Ammon's horn (tissue), 1 donor: ENCODE measurements at regions not wholly inside any gene's neighbourhood (a gene's known extent, or its start where the extent isn't known, plus 50 kb on each side); places are given as distances from the start of the nearest gene placed in this dataset.

Source experiments
- DNase-seq: peaks from one replicate; pipeline ENCODE4 v3.0.0-alpha.2; 2016; ENCODE audit warnings: low spot score

DNA sequence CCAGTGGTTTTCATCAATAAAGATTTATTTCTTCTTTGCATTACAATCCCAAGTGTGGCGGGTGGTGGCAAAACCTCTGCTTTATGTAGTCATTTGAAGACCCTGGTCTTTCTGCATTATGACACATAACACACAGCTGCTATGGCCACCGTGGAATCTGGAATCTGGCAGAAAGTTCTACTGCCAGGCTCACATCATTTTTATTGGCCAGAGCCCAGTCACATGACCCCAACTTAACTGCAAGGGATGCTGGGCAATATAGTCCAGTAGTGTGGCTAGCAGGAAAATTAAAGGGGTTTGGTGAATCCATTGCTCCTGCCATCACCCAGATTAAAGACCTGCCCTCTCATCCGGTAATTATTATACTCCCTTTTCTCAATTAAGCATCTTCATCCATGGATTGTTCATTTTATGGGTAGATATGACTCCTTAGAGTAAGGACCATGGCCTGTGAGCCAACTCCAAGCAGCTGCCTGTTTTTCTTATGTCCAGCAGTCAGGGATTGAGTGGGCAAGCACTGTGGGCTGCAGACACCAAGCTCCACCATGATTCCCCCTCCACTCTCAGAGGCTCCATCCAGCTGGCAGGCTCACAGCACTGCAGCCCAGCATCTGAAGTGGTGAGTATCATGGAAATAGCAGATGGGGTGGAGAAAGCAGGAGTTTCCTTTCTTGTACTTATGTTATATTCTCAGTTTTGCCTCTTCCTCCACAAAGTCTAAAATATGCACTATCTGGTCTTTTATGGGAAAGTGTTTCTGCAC, 1030.7 kb downstream of the AACS start:
- DNase-seq: no peak

DNA sequence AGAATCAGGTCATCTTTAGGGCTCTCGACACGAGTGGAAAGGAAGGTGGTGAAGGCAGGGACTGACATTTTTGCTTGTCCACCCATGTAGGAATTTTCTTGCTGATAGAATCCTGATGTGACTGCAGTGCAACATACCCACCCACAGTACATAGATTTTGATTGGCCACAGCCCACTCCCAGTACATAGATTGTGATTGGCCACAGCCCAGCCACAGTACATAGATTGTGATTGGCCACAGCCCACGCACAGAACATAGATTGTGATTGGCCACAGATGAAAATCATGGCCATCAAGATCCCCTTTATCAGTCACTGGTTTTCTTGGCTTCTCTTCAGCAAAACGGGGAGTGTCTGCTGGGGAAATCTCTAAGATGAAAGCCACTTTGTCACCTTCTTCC, 1041.5 kb downstream of the AACS start:
- no peak for DNase-seq

DNA sequence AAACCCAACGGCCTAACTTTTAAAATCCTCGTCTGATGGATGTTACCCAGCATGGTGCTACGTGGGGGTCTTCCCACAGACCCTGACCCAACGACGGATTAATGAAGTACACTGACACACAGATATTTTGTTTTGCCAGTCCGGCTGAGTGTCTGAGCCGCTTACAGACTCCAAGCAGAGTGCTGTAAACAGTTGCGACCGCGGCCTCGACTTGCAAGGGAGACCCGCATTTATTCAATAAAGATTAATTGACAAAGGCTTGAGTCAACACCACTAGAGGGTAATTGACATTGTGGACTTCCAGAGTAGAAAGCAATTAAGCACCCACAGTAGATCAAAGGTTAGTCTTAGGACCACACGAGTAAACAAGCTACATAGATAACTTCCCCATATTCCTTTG, 1042.4 kb downstream of the AACS start:
- DNase-seq: no peak

DNA sequence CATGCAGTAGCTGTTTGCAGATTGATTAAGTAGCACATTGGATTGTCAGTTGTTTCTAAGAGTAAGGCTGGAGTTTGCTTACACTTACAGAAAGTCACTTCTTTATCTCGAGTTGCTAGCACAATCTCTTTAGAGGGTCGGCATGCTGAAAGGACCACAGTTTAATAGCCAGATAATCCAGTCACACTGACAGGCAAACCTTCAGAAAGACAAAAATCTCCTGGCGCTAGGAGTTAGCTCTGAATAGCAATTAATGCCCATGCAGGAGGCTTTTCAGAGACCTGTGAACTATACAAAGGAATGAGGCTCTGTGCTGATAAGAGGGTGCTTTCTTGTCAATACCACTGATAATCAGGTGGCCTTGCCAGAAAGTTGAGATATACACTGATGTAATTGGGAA, 1043.0 kb downstream of the AACS start:
- DNase-seq: no peak

DNA sequence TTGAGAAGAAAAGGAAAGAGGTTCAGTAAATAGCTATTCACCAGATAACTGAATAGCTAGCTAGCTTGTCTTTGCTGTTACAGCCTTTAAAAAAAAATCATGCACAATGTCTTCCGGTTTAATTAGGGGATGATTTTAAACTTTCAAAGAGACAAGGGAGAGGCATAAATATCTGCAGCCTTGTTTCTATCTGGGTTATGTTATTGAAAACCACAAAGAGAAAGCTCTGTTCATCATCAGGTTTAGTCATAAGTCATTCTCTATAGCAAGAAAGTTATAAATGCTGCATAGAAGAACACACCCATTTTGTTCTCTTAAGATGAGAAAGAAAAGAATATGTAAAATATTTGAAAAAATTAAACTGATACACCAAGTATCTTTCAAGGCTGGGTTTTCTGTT, 1046.9 kb downstream of the AACS start:
- no peak for DNase-seq

DNA sequence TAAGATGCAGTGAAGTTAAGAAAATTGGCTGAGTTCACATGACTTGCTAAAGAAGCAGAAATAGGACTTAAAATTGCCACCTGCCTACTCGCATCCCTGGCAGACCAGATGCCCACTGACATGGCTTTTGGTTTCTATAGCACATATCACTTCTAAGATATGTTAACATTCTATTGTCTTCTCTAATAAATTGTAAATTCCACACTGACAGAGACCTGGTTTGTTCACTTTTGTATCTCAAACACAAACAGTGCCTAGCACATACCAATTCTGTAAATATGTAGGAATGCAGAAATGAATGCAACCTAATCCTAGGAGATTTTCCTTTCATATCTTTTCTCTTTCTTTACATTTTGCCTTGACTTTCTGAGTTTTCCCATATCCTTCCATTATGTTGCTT, 1047.6 kb downstream of the AACS start:
- DNase-seq: no peak

DNA sequence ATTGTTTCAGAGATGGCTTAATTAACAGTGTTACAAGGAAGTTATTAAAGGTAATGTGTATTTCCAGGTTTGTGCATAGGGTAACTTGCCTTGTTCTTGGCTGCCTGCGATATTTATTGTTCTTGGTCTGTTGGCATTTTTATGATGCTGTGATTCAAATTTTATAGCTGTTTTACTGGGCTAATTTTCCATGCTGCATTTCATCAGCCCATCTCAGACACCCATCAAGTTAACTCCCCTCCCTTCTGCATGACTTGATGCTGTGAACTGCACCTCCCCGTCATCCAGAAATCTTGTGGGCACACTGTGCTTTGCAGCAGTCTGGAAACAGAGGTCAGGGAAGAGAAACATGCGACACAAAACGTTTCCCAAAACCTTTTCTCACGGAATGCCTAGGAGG, 1049.2 kb downstream of the AACS start:
- no peak for DNase-seq

DNA sequence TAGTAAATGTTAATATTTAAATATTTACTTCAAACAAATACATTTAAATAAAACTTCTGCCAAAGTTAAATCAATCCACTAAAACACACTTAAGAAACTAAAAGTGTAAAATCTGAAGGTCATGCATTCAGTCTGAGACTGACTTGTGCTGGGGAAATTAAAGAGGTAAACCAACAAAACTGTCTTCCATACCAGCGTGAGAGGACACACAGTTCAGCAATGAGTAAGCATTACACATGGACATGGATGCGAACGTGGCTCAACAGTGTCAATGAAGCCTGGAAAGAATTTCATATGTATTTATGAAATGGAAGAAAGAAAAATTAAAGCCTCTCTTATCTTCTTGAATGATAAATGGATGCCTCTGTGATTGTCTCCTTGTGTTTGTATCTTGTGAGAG, 1052.3 kb downstream of the AACS start:
- no peak for DNase-seq

DNA sequence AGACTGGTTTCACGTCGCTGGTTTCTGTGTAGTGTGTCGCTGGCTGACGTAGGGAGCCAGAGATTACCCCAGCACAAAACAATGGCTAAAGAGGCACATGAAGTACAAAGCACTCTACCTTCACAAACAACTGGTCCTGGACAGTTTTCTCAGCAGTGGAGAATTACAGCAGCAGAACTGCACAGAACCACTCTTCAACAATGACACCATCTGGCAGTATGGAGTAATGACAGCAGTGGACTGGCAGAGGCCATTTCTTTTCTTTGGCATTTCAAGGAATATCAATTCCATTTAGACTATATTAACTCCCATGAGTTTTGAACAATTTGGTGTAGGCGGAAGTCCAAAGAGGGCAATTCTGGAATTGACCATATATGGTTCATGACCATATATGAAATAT, 1074.1 kb downstream of the AACS start:
- DNase-seq: no peak

DNA sequence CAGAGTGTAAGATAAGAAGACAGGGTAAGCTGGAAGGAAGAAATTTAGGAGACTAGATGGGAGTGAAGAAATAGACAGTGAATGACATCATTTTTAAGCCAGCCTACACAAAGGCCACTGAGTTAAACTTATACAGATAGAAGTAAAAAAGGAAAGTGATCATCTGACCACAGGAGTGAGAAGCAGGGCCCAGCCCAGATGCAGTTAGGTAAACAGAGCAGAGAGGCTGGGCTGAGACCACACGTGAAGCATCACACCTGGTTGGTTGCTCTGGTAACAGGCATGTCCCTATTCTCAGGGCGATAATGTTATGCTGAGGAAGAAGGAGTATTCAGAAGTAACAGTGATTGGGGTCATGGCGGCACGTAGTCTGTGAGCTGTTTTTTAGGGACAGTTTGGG, 1079.4 kb downstream of the AACS start:
- DNase-seq: no peak

DNA sequence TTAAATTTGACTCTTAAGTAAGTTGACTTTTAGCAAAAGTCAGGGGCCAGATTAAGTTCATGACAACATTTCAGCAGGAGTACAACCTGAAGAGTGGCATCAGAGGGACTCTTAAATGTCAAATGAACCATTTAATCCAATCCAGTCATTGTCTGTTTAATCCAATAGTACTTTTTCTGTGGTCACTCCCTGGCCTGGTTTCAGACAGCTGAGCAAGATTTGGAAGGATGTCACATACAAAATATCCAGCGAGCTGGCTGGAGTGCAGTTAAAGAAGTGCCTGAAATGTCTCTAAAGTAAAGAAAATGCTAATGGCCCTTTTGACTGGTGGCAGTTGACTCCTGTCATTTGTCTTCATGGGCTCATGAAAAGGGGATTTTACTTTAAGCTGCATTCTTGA, 1082.1 kb downstream of the AACS start:
- DNase-seq: no peak

DNA sequence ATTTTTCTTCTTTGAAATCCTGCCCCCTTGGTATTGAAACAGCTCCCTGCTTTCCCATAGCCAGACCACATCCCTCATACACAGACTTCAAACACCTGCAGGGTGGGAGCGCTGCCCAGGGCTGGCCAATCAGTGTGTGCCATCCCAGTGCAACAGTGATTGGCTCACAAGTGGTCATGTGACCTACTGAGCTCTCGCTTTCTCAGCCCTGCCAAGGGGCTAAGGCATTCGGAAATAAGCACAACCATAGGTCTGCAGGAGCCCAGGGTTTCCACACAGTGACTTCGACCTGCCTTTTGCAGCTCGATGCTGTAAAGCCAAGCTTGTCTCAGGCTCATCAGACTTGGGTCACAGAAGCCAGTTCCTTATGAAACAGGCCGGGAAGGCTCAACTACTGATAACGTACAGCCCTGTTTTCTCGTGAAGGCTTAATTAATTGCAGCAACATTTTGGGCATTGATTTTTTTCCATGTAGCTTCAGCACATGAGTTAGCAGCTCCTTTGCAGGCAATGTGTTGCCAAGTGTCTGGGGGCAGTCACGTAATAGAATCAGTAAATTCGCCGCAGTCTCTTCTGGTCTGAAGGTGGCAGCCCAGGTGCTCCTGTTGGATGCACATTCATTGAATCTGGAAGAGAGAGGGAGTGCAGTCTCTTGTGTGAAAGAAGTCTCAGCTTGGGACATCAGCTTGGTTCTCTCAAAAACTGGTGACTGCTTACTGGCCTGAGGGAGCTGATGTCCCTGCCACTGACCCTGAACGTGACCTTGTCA, 1091.8 kb downstream of the AACS start:
- DNase-seq: peak; percentile 47

DNA sequence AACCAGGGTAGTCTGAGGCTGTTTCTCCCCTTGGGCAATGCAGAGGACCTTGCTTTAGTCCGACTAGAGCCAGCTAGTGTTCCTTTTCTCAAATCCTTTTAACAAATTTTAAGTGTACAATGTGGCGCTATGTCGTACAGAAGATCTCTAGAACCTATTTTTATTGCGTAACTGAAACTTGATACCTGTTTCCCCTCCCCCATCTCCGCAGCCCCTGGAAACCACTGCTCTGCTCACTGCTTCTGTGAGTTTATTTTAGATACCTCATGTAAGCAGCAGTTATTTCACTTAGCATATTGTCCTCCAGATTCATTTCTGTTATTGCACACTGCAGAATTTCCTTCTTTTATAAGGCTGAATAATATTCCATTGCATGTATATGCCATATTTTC, 1092.3 kb downstream of the AACS start:
- no peak for DNase-seq

DNA sequence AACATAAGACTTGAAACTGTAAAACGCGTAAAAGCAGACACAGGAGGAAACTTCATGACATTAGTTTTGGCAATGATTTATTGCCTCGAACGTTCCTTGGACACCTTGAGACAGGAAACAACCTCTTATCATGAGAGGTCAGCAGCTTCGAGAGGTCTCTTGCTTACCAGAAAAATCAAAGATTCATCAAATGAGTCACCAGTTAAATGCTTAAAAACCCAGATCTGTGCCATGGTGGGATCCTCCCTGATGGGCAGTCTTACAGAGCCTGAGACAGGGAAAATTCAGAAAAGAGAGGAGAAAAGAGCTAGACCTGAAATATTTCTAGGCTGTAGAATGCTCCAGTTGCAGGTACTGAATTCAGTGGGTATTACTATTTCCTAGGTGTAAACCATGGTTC, 1093.9 kb downstream of the AACS start:
- no peak for DNase-seq

DNA sequence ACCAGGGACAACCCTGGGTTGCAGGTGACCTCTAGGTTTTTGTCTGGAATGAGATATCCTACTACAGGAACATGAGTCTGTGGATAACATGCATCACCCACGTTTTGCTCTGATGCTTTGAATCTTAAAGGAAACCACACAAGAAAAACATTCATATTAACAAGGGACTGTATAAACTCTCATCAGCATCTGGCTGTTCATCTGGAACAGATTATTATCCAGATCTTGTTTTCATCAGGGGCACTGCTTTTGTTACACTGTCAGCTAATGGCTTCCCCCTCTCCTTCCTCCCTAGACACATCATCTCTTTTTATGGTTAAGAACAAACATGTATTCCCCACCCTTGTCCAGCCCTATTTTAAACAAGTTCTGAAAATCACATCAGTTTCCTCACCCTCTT, 1095.7 kb downstream of the AACS start:
- DNase-seq: no peak

DNA sequence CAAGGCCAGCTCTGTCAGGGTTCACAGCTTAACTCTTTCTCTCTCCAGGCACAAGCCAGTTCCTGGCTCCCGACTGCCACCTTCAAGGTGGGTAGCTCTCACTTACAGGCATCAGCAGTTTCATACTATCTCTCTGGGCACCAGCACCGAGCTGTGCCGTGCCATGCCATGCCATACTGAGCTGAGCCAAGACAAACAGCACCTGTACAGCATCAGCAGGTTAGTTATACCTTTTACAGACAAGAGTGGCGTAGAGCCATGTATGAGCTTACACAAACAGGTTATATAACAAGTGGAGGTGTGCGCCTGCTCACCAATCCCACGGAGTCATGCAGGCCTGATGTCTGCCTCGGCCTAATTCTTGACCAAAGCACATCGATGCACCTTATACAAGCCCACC, 1098.7 kb downstream of the AACS start:
- DNase-seq: no peak

DNA sequence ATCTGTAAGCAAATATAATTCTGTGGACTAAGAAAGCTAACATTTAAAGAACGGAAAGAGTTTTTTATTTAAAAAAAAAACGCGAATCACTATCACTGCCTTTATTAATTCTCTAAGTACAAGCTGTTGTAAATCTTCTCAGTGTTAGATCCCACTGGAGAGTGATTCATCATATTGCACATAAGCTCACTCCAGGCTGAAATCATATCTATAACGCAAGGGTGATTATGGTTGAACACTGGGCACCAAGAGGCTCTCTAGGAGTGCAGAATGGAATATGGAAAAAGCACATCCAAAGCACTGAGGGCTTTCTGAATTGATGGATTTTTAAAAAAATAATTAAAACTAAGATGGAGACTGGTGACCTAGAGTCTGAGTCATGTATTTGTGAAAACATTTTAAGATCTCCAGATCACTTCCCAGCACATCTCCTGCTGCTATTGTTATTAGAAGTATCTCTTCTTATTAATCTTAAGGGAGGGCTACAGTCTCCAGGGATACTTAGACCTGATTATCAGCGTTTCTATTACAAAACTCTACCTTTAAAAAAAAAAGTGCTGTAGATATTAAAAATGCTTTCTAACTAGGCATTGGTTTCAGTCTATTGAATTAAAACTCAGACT, 1106.8 kb downstream of the AACS start:
- no peak for DNase-seq

DNA sequence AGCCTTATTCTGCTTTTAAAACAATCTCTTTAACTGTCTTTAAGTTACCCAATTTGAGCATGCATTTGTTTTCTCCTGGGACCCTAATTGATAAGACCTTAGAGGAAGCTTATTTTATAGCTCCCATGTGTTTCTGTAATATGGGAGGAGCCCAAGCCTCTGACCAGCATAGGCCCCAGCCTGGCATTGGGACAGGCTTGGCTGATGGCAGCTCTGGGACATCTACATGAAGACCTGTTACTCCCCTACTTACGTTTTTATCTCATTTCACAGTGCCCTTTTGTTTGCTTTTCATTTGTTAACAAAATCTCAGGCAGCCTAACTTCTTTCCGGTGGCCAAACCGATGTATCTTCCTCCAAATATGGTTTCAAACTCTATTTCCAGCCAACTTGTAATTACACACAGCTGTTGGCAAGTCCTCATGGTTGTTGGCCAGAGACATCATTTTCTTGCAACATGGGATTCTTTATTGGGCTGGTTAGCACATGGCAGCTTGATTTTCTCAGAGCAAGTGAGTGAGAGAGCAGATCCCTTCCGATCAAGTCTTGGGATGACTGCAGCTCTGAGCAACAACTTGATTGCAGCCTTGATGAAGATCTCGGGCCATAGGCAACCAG, 1117.5 kb downstream of the AACS start:
- no peak for DNase-seq

DNA sequence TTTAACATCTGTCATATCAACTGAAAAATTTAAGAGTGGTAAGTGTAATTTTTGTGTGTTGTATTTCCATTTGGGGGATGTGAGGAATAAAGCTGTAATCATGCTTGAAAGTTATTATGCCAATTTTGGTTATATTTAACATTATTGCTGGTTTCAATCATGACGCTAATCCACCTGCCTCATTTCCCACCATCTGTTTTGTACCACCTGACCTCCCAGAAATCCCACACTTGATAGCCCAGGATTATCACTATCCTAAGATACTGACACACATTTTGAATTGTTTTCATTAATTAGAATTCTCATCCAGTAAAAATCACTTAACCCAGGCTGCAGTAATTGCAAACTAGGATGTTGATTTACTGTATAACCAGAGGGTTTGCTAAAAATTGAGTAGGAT, 1119.8 kb downstream of the AACS start:
- no peak for DNase-seq

DNA sequence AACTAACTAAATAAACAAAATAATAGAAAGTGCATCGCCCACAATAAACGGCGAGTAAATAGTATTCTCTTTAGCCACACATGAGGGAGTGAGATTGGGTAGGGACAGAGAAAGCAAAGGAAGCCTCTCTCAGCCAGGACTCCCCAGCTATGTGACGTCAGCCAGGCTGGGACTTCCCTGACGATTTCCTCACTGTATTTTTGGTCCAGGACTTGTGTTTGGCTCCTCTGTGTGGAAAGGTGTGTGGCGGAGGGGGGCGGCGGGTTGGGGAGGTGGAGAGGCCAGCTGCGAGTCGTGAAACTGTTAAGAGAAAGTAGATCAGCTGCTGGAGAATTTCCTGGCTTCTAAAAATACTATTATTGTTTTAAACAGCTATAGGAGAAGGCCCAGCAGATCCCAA, 1124.6 kb downstream of the AACS start:
- no peak for DNase-seq

DNA sequence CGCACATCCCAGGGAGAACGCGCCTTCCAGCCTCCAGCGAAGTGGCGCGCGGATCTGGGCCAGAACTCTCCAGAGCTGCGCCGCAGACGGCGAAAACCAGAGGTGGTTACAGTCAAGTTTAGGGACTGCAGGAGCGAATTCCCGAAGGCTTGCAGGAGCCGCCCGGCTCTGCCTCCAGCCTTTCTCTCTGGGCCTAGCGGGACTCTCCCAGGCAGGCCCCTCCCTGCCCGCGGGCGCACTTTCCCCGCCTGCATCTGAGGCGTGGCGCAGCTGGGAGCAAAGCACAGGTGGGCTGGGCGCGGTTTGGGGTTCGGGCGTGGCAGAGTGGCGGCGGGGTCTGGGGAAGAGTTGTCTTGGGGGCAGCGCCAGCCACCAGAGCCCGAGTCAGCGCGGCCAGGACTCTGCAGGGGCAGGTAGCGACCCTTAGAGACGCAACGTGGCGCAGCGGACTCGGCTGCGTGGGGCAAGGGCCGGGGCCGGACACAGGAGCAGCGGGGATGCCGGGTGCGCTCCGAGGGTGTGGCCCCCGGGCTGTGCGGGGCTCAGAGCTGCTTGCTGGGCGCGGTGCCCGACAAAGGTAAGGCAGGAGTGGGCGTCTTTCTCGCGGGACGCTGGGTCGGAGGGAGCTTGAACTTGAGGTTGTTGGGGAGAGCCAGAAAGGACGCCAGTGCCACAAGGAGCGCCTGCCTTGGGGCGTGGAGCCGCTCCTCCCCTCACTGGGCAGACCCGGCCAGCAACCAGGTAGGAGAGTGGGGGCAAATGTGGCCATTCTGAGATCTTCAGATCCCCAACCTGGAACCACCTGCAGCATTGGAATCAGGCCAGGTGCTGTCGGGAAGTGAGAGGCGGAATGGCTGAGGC, 1126.0 kb downstream of the AACS start:
- no peak for DNase-seq

DNA sequence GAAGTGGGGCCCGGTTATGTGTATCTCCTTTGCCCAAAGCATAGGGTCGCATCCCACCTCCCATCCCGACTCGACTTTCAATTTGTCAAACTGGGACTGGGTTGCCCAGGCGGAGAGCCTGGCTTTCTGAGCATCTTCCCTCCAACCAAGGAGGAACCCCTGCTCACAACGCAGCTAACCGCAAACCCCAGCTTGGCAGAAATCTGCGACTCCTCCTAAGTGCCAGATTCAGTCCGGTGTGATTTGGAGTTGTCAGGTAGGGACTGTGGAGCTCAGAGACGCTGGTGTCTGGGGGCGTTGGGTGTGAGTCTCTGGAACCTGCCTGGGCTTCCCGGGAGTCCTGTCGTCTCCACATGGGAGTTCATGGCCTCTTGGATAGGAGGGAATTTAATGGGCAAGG, 1126.7 kb downstream of the AACS start:
- no peak for DNase-seq
